GM12878 (cell line): ENCODE measurements at regions not wholly inside any gene's neighbourhood (a gene's known extent, or its start where the extent isn't known, plus 50 kb on each side); places are given as distances from the start of the nearest gene placed in this dataset.
"Not testable (repeated sequence)": the region's sequence is repeated elsewhere in the genome, so short reads cannot be mapped to it uniquely, and the experiment has no call there.

Experiments used
- ATAC-seq: fragments of 200-7000 bp; cut with Tn5 transposase; 3 replicates; pipeline ENCODE4 v1.9.1; 2020; ENCODE audit warnings: mild to moderate bottlenecking, moderate library complexity
- BruUV-seq: library from RNA; stranded (reverse); fragments of 400-500 nt; replicated peaks from 2 replicates; lab custom pipeline; 2021; lab: Mats Ljungman, UMichigan
- CTCF ChIA-PET: fragments of 300-600 bp; sonication (Branson Sonifier 250); formaldehyde crosslinking; extraction: SDS; loops from one replicate; lab custom pipeline; 2021; ENCODE audit warnings: inconsistent platforms; lab: Yijun Ruan, JAX
- POLR2A ChIA-PET: fragments of 350-600 bp; formaldehyde crosslinking; extraction: SDS; loops from one replicate; lab custom pipeline; 2021; ENCODE audit warnings: inconsistent platforms; lab: Charles Lee
- RAD21 ChIA-PET: fragments of 300-600 bp; sonication (Branson Sonifier 250); formaldehyde crosslinking; loops from one replicate; lab custom pipeline; 2023; ENCODE audit warnings: antibody characterized with exemption; ENCODE audit not compliant: unreplicated experiment; lab: Charles Lee
- SMC1A ChIA-PET: fragments of 300-600 bp; sonication (Branson Sonifier 250); formaldehyde crosslinking; loops from one replicate; lab custom pipeline; 2023; ENCODE audit not compliant: unreplicated experiment, uncharacterized antibody; lab: Charles Lee
- DNase-seq: peaks from one replicate; pipeline ENCODE4 v3.0.0-alpha.2; 2011; ENCODE audit warnings: low read depth, low spot score
- FAIRE-seq: peaks from 3 replicates; lab custom pipeline; 2011; peaks lifted over from hg19 to GRCh38; lab: Jason Lieb, UNC
- H2AFZ ChIP-seq: 2 replicates; pipeline ENCODE4 v1.6.0; 2011; ENCODE audit warnings: low read depth, low read length, control low read depth; ENCODE audit not compliant: control insufficient read depth
- H3K27ac ChIP-seq: 2 replicates; pipeline ENCODE4 v1.5.1; 2011; ENCODE audit warnings: control low read depth; ENCODE audit not compliant: control insufficient read depth, insufficient read depth
- H3K27me3 ChIP-seq, 2 experiments: replicated peaks in 1 of 2; 2 replicates each; pipeline versions ENCODE4 v1.6.0 to v1.6.1; 2011; ENCODE audit warnings: low read length in 1 of 2; ENCODE audit not compliant: control insufficient read depth in 2 of 2, insufficient read depth in 2 of 2
- H3K36me3 ChIP-seq, 2 experiments: 2 replicates each; pipeline ENCODE4 v1.5.1; 2011; ENCODE audit warnings: low read length in 1 of 2; ENCODE audit not compliant: control insufficient read depth in 2 of 2, insufficient read depth in 2 of 2
- H3K4me1 ChIP-seq: 2 replicates; pipeline ENCODE4 v1.6.1; 2011; ENCODE audit warnings: mild to moderate bottlenecking, low read length, moderate library complexity, mixed read lengths; ENCODE audit not compliant: control insufficient read depth, insufficient read depth
- H3K4me2 ChIP-seq: 2 replicates; pipeline ENCODE4 v1.6.0; 2011; ENCODE audit warnings: control low read depth; ENCODE audit not compliant: control insufficient read depth, insufficient read depth
- H3K4me3 ChIP-seq: fragments of 200-600 bp; sonication (generic); 2 replicates; pipeline ENCODE4 v1.5.1; 2016
- H3K79me2 ChIP-seq: 2 replicates; pipeline ENCODE4 v1.6.0; 2011; ENCODE audit warnings: low read length; ENCODE audit not compliant: control insufficient read depth, insufficient read depth
- H3K9ac ChIP-seq: 2 replicates; pipeline ENCODE4 v1.8.0; 2011; ENCODE audit warnings: low read length, control low read depth, mixed read lengths; ENCODE audit not compliant: control insufficient read depth, insufficient read depth
- H3K9me3 ChIP-seq: replicated peaks from 3 replicates; pipeline ENCODE4 v1.5.1; 2011; ENCODE audit warnings: mild to moderate bottlenecking, low read length; ENCODE audit not compliant: control insufficient read depth, insufficient read depth
- H4K20me1 ChIP-seq: 2 replicates; pipeline ENCODE4 v1.6.0; 2011; ENCODE audit not compliant: control insufficient read depth, insufficient read depth
- BACH1 ChIP-seq: fragments of 450-650 bp; IDR thresholded peaks from 2 replicates; pipeline ENCODE4 v1.6.1; 2017; ENCODE audit warnings: mild to moderate bottlenecking, borderline replicate concordance
- BHLHE40 ChIP-seq, 2 experiments: fragments of 450-650 bp in 1 of 2; IDR thresholded peaks; 2 replicates each; pipeline ENCODE4 v1.6.1; 2011 to 2017; ENCODE audit warnings: low read depth in 2 of 2, borderline replicate concordance in 1 of 2, improper control_type of control experiment in 1 of 2, low read length in 1 of 2, mild to moderate bottlenecking in 1 of 2
- ETV6 ChIP-seq, 2 experiments: fragments of 450-650 bp in 1 of 2; IDR thresholded peaks in 1 of 2; conservative IDR thresholded peaks in 1 of 2; 2 replicates each; pipeline ENCODE4 v1.6.1; 2014; ENCODE audit warnings: antibody characterized with exemption in 1 of 2, borderline replicate concordance in 1 of 2, low read depth in 1 of 2, mild to moderate bottlenecking in 1 of 2, moderate library complexity in 1 of 2
- IKZF1 ChIP-seq: fragments of 450-650 bp; conservative IDR thresholded peaks from 2 replicates; pipeline ENCODE4 v1.6.1; 2017; ENCODE audit warnings: antibody characterized with exemption, mild to moderate bottlenecking
- POLR2A ChIP-seq: IDR thresholded peaks from 2 replicates; pipeline ENCODE4 v1.6.1; 2011; ENCODE audit warnings: low read depth, mild to moderate bottlenecking, low read length
- WGBS: methylation state at CpG from one replicate; pipeline ENCODE4 v1.1.6; 2016; ENCODE audit warnings: low lambda C conversion rate; ENCODE audit not compliant: insufficient replicate concordance, insufficient coverage; ENCODE audit errors: missing lambda C conversion rate; 5-methylcytosine and 5-hydroxymethylcytosine counted together
- in situ Hi-C: fragments of 300-500 bp; cut with MboI; formaldehyde crosslinking; loops from 9 replicates; pipeline ENCODE4 v1.14.3; 2018; ENCODE audit warnings: mixed read lengths
- intact Hi-C: fragments of 100-400 bp; cut with micrococcal nuclease; formaldehyde crosslinking; loops from one replicate; pipeline ENCODE4 v1.14.2; 2022; ENCODE audit not compliant: unreplicated experiment

GRCh38 chr21:5153842-5154640, 5367.3 kb upstream of the TPTE start:
- intact Hi-C loops, RAD21 ChIA-PET, in situ Hi-C loops, H3K9ac ChIP-seq, H3K79me2 ChIP-seq, H3K4me3 ChIP-seq, DNase-seq, H3K36me3 ChIP-seq, H3K9me3 ChIP-seq, SMC1A ChIA-PET, FAIRE-seq, H4K20me1 ChIP-seq, CTCF ChIA-PET, H3K4me2 ChIP-seq, H3K4me1 ChIP-seq, H3K27ac ChIP-seq, H2AFZ ChIP-seq, H3K27me3 ChIP-seq: not testable (repeated sequence)
- 2% methylated on average over 11 of the region's 69 CpGs for whole genome bisulfite sequencing
- BruUV-seq = TSS peak; percentile 53
- 0 out of 2 replicates have a peak, but pooled peaks have one; percentile 30 for TF ChIP-seq POLR2A
- TF ChIP-seq, all 136 proteins: peak for 1; not testable (repeated sequence) for 135
- peak; percentile 58 for ATAC-seq
- POLR2A ChIA-PET = not testable (repeated sequence)

DNA sequence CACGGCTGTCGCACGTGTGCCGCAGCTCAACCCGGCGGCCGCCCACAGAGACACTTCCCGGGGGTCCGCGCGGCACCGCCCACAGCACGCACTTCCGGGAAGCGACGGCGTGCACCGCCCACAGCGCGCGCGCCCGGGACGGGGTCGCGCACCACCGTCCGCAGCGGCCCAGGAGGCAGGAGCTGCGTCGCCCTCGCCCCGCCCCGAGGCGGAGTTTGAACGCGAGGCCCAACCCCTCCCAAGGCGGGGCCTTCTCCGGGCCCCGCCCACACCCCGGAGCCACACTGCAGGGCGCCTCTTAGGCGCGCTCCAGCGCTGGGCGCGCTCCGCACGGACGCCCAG, 5366.8 kb upstream of the TPTE start:
- in situ Hi-C loops, intact Hi-C loops: not testable (repeated sequence)
- TF ChIP-seq BHLHE40 (IDR thresholded peaks at IDR 0.05; ENCODE audit: borderline replicate concordance in 1 of 2, low read depth in 2 of 2, low read length in 1 of 2) (peak in 1 of 2 experiments; percentile 75; a peak in 2 of 4 replicates), ETV6 (conservative IDR thresholded peaks at IDR 0.05 in 1 of 2, IDR thresholded peaks at IDR 0.05 in 1 of 2; ENCODE audit: borderline replicate concordance in 1 of 2, low read depth in 1 of 2) (peak; percentile 33 to 57; a peak in 1 of 4 replicates), BACH1 (0 out of 2 replicates have a peak, but pooled peaks have one; percentile 35), IKZF1 (peak; percentile 28; the same call in 1 of the 2 replicates)

DNA sequence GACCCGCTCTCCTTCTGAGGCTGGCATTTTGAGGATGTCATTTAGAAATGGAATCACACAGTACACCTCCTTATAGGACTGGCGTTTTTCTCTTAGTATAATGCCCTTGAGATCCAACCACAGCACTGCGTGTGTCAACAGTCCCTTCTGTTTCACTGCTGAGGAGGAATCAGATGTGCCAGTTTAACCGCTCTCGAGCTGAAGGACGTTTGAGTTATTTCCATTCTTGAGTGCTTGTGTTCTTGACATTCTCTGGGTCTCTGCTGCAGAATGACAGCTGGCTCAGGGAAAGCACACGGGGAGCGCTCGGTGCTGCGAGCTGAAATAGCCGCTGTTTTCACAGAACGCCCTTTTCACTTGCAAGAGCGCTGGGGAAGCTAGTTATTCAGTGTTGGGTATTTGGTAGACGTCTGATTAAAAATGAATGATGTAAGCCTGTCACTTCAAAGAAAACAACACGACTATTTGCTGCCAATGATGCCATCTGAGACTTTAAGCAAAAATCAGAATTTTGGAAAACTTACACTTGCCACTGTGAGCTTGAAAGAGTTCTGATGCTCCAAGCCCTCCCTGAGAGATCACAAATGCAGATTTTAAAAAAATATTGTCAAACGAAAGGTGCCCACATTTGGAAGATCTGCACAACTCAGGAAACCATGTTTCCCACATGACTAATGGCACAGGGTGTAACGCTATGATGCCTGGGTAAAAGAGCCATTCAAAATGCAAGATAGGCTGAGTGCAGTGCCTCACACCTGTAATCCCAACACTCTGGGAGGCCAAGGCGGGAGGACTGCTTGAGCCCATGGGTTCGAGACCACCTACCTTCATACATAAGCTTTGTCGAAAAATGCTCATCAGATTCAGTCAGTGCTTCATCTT, 5358.4 kb upstream of the TPTE start:
- intact Hi-C loops = not testable (repeated sequence)

More for the DNA sequence above, 5366.8 kb upstream of the TPTE start:
- H3K9me3 ChIP-seq, H3K27me3 ChIP-seq, H2AFZ ChIP-seq, CTCF ChIA-PET, POLR2A ChIA-PET, H3K4me1 ChIP-seq, H3K79me2 ChIP-seq, RAD21 ChIA-PET, H3K27ac ChIP-seq, H3K4me2 ChIP-seq, H3K4me3 ChIP-seq, H4K20me1 ChIP-seq, BruUV-seq, SMC1A ChIA-PET, FAIRE-seq, H3K36me3 ChIP-seq, H3K9ac ChIP-seq: not testable (repeated sequence)
- ATAC-seq (peak; percentile 100), DNase-seq (peak; percentile 39)
- under 1% methylated on average over 29 of the region's 50 CpGs for WGBS

More for the DNA sequence above, 5358.4 kb upstream of the TPTE start:
- H3K79me2 ChIP-seq, CTCF ChIA-PET, POLR2A ChIA-PET, DNase-seq, H3K9ac ChIP-seq, SMC1A ChIA-PET, in situ Hi-C loops, H3K4me2 ChIP-seq, BruUV-seq, ATAC-seq, H3K4me1 ChIP-seq, H3K36me3 ChIP-seq, H2AFZ ChIP-seq, H3K4me3 ChIP-seq, H3K27ac ChIP-seq, H3K9me3 ChIP-seq, FAIRE-seq, H3K27me3 ChIP-seq, H4K20me1 ChIP-seq, RAD21 ChIA-PET: not testable (repeated sequence)
- WGBS = no CpG with 5 or more reads among the region's 20 CpGs
